Stimulated activated CD8-positive, alpha-beta memory T cell treated with anti-CD3 and anti-CD28 coated beads, Interleukin-4, amount 100 ng/mL, for 48 hours (primary cell): ENCODE measurements at regions not wholly inside any gene's neighbourhood (a gene's known extent, or its start where the extent isn't known, plus 50 kb on each side); places are given as distances from the start of the nearest gene placed in this dataset.
"Not testable (repeated sequence)": the region's sequence is repeated elsewhere in the genome, so short reads cannot be mapped to it uniquely, and the experiment has no call there.

Experiments
- DNase-seq: peaks from one replicate; pipeline ENCODE4 v3.0.0-alpha.2; 2020

DNA sequence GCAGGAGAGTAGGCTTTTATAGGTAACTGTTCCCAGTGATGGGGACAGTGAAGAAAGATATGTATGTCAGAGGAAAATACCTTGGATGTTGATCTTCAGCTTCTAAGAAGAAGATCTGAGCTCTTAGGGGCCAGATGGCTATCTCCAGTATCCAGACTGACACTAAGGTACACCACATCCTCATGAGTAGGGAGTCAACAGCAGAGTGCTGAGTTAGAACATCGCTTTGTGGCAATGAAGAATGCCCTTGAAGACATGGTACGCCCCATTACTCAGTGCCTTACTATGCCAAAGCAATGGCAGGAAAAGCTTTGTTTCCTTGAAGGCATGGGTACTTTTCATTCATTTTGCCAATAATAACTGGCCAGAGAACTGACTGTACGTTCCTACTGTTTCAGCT, 263.7 kb downstream of the CEMIP2 start:
- DNase-seq = no peak

DNA sequence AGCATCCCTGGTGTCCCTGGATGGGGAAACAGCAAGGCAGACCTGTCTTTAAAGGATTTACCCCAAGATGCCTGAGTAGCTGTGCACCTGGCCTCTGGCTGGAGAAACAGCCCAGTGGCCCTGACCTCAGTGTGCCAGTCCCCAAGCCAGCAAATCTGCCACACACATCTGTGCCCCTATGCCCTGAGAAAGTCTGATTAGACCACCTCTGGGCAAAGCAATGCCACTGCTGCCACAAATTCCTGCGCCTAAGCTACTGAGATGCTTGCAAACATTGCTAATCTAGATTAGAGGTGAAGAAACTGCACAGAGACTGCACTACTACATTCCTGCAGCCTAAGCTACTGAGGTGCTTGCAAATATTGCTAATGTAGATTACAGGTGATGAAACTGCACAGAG, 269.6 kb downstream of the CEMIP2 start:
- DNase-seq = no peak

DNA sequence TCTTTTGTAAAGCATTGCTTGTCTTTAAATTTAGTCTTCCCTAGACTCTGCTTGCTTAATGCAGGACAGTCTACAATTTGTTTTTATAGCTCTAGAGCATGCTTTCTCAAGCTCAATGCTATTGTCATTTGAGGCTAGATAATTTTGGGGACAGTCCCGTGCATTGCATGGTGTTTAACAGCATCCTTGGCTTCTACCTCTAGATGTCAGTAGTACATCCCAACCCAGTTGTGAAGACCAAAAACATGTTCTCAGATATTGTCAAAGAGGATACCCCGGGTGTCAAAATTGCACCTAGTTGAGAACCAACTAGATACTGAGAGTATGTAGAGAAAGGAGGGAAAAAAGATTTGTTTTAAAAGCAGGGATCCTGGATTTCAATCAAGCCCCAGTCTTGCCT, 277.5 kb downstream of the CEMIP2 start:
- DNase-seq = no peak

DNA sequence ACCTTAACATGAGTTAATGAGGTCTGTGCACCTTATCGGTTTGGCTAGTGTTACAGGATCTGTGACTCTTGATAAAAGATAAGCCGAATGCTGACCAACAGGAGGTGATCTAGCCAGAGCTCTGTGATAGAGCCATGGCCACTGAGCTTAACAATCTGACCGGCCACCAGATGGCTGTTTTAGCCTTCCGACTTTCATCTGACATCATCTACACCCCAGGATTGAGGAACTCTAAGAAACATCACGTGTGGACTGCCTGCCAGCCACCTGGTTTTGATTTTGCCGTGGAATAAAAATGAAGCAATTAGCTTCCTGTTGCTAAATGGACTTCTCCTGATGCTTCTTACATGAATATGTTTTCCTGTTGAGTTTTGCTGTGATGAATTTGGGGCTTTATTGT, 281.3 kb downstream of the CEMIP2 start:
- DNase-seq = no peak

DNA sequence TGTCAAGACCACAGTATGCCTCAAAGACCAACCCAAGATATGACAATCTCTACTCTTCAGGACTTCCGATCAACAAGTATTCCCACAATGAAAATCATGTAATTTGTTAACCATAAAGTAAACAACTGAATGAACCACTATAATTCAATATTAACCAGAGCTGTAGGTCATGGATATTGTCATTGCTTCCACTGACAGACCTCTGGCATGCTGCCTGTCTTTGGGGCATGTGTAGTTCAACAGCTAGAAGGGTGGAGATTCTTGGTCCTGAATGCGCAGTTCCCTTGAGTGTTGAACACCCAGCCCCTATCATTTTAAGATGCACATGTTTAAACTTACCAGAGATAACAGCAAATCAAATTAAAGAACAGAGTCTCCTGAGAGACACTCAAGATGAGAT, 283.0 kb downstream of the CEMIP2 start:
- DNase-seq = no peak

DNA sequence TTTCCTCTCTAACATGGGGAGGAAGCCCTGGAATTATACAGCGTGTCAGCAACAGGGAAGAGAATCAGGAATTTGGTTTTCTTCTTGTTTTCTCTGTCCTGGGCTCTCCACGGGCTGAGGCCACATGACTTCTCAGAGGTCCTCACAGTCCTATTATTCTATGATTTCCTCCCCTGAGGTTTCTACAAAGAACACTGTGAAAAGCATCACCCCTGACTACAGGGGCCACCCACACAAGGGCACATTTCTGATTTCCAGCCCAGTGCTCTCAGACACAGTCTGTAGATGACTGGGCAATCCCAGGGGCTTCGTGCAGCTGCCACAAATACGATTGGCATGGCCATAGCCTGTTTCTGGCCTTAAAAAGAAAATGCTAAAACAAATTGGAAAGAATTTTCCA, 284.9 kb downstream of the CEMIP2 start:
- DNase-seq = no peak

DNA sequence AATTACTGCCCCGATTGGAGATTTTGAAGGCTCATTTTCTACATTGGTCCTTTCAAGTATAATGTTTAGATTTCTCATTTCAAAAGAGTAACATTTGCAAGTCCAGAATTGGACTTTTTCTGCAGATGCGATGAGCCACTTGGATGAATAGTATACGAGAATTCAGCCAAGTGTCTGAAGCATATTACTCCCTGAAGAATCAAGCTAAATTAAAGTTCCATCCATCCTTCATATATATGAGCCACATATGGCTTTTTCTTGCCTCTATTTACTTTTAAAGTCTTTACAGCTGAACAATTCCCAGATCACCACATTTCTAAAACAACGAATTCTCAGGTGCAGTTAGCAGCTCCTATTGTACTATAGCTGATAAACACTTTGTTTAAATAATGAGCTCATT, 288.7 kb downstream of the CEMIP2 start:
- no peak for DNase-seq

DNA sequence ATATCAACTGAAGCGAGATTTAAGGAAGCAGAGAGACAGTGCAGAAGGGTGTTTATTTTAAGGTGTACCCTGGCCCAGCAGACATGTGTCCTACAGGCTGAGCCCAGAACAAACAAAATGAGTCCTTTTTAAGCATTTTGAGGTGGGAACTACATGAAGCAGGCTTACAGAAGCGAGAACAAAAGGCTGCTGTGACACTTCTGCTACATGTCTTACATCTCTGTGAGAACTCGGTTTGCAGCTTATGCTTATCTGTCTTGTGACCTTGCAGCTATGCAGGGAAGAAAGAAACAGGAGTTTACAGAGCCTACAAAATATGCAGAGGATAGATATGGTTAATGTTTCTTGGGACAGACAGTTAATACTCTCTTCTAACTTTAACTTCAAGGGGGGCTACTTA, 295.9 kb downstream of the CEMIP2 start:
- no peak for DNase-seq

DNA sequence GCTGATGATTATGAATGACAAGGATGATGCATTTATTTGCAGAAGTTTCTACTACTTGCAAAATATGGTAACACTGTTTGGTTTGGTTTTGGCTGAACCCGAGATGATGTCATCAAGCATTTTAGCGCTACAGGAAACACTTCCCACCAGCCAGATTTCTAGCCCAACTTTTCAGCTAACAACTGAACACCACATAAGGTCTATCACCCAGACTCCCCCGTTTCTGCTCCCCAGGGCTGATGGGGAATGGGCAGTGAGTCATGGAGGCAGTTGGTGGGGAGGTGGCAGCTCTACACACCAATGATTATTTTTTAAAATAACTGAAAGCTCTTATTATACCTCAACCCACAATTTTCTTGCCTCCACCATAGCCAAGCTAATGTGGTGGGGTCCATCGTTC, 302.9 kb downstream of the CEMIP2 start:
- no peak for DNase-seq

DNA sequence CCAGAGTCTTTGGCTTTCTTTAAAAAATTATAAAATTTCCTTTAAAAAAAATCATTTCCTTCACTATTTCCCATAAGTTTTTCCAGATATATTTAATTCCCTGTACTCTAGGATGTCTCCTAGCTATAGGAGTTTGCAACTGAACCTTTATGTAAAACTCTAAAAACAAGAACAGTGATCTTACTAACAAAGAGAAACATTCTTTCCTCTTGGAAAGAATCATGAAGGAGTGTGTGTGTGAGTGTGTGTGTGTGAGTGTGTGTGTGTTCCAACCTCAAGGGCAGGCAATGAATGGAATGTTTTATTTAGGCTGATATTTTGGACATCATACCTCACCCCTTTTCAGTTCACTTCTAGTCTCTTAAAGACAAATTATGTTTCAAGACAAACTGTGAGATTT, 309.2 kb downstream of the CEMIP2 start:
- no peak for DNase-seq

DNA sequence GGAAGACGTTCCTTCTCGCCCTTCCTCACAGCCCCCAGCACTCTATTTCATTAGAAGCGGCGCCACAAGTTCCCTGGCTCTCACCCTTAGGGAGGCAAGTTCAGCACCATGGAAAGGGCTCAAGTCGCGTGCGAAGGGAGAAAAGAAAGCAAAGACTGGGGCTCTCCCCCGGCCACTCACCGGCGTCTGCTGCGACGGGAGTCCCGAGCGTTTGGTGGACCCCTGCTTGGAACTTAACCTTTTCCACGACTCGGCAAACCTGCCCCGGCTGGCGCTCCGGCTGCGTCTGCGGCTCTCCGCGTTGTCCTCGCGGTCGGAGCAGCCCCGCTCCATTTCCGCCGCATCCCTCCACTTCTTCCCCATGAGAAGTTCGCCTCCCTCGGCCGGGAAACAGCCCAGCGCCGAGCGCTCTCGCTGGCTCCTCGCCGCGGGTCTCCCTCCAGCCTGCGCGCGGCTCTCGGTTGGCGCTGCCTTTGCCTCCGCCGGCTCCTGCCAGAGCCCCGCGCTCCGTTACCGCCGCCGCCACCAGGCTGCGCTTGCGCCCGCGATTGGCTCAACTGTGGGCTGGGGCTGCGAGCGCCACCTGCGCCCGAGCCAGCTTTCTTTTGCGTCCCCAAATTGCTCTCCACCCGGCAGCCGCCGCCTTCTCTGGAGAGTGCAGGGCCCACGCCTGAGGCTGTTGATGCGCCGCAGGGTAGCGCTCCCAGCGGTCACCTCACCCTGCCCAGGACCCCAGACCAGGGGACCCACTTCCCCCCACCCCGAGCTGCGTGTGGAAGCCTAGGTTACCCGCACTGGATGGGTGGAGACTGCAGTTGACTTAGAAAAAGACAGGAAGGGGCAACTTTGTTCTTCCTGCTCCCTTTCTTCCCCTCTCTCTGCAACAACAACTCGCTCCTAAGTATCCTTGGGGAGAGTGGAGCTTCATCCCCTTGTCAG, 321.6 kb downstream of the CEMIP2 start:
- peak; percentile 49 for DNase-seq

DNA sequence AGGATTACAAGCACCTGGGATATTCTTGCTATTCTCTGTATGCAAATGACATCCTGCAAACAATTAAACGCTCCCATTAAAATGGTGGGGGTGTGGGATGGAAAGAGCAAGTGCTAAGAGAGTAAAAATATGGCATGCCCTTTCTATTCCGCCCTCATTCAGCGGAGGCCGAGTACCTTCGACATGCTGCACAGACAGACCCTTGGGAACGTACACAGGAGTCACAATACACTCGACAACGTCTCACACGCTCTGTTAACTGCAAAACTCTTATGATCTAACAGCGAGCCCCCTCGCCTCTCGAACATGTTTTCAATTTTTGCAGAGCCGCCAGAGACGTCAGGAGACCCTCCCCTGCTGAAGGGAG, 322.2 kb downstream of the CEMIP2 start:
- no peak for DNase-seq

DNA sequence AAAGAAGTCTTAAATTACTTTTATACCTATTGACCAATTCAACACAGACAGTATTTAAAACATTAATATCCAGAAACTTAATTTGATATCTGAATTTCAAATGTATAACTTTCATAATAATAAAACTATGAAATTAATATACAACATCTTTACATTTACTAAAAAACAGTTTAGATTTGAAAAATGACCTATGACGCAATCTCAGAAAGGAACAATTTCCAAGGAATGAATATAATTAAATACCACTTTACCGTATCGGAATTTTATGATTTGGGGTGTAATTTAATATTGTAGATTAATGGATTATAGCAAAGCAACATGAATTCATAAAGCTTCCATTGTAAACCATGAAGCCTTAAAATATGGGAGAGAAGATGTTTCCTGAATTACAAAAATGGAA, 321.5 kb upstream of the TRPM3 start:
- no peak for DNase-seq

DNA sequence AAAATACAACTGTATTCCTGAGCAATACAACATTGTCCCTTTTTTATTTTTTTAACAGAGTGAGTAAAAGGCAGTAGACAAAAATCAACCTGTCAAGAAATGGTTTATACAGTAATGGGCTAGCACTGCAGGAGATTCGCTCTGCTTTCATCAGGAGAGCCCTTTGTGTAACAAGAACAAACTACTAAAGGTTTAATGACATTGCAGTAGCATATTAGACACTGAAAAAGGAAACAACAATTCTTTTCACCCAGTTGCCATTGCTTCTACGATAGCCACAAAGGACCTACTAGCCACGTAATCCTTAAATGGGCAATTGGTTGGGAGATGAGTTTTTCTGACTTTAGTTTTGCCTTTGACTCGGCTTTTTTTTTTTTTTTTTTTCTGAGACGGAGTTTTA, 319.8 kb upstream of the TRPM3 start:
- no peak for DNase-seq

DNA sequence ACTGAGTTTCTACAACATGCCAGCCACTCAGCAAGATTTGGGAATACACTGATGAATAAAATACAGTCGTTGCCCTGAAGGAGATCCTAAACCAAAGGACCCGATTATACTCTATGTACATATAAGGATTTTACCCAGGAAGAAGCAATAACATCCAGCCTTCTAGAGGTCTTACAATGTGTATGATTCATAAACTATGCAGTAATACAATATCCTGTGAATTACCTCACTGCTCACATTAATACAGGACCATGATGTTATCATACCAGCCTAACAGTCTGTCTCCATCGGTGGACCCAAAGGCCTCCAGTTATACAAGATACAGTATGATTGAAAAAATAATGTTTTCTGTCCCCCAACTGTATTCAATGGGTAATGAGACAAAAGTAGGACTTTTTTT, 310.5 kb upstream of the TRPM3 start:
- DNase-seq = no peak

DNA sequence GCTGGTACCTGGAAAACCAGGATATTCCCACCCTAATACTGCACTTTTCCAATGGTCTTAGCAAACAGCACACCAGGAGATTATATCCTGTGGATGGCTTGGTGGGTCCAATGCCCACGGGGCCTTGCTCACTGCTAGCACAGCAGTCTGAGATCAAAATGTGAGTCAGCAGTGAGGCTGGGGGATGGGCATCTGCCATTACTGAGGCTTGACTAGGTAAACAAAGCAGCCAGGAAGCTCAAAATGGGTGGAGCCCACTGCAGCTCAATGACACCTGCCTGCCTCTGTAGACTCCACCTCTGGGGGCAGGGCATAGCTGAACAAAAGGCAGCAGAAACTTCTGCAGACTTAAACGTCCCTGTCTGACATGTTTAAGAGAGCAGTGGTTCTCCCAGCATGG, 285.9 kb upstream of the TRPM3 start:
- DNase-seq = not testable (repeated sequence)

DNA sequence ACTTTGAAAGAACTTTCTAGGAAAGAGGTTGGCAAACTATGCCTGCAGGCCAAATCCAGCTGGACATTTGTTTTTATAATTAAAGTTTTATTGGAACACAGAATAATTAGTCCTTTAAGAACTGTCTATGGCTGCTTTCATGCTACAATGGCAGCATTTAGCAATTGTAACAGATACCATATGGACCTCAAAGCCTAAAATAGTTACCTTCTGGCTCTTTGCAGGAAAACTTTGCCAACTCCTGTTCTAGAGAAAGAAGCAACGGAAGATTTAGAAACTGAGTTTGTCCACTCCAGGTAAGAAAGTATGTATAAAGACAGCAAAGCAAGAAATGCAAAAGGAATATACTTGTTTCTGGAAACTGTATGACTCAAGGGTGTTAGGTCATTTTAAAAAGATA, 281.7 kb upstream of the TRPM3 start:
- no peak for DNase-seq

DNA sequence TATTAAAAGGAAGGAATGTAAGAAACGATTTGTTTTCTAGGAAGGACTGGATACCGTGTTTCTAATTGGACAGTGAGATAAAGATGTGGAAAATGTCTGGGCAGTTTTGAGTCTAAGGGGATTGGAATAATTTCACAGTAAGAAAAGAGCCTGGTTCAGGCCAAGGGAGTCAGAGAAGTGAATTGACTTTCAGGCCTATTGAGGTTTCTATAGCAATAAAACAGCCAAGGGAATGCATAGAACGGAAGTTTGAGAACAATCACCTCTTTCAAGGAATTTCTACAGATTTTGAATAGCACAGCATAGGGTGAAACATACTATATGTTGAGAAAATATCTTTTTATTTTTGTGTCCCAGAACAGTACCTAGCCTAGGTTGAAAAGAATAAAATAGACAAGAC, 271.6 kb upstream of the TRPM3 start:
- no peak for DNase-seq

DNA sequence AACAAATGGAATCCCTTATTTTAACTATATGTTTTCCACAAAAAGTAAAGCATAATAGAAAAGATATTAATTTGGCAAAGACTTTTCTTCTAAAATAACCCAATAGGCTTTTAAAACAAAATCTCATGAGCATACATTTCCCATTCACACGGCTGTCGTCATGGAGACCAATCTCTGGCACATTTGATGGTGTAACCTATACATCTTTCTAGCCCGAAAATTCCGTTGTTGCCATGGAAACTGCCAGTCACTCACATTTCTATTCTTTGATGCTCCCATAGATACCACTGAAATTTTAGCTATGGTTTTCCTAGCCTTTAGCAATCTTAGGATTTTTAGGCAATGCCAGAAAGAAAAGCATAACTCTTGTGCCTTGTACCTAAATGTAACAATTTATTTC, 262.9 kb upstream of the TRPM3 start:
- DNase-seq = no peak

DNA sequence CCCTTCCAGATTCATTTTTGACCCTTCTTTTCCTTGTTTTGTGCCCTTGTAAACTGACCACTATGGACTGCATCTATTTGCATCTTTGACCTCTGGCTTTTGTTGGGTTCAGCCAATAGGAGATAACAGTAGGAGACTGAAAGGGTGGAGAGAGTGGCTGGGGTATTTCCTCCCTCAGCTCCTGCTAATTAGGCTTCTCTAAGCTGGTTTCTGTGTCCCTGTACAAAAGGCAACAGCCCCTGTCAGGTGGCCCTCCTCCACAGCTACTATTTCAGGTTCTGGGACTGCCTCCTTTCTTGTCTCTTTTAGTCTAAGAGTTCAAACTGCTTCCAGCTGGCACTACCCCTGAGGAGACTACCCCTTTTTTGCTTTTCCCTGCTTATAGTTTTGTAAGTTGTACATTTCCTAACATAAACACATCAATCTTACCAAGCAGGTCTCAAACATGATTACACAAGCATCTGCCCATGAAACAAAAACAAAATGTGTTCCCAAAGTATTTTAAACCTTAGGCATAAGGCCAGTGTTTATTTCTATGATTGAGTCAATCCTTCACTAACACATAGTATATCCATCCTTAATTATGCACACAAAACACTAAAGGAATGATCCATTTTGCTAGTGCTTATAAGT, 262.0 kb upstream of the TRPM3 start:
- DNase-seq = no peak

DNA sequence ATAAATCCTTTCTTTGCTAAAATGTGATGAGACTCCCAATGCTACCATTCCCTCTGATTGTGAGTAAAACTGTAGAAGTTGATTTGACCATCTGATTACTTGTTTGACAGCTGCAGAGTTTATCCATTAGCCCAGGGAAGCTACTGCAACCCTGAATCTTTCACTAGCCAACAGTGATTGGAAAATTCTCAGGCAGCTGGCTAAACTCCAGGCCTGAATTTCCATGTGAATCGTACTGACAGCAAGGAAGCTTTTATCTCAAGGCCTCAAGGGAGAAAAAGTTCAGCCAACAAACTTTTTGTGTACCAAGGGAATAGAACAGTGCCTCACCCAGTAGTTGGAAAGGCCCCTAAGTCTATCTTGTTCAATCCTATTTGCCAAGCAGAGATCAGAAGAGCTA, 246.7 kb upstream of the TRPM3 start:
- DNase-seq = no peak

DNA sequence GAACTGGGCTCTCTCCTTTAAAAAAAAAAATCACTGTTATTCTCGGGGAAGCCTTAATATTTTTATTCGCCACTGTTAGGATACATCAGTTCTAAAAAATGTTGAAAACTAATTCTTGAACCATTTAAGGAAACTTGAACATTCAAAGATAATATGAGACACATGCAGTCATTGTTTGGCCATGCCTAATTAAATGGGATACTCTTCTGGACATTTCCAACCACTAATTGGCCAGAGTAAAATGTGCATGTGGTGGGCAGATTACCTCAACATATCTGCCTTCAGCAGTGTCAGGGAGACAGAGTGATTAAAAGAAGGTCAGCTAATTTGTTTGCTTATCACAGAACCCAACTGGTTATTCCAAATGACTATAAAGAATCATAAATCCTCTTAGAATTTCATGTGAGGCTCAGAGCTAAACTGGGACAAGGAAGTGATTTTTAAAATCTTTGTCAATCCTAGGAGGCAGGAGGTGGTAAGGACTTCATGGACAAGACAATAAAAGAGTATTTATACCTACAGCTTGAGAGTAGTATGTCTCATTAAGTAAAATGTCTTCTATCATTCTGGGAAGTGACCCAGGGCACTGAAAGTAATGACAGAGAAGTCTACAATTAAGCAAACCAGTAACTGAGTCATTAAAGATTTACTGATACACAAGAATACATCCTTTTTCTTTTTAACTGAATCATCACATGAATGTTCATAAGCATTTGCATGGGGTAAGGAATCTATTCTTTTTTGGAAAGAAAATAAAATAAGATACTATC, 242.9 kb upstream of the TRPM3 start:
- no peak for DNase-seq

DNA sequence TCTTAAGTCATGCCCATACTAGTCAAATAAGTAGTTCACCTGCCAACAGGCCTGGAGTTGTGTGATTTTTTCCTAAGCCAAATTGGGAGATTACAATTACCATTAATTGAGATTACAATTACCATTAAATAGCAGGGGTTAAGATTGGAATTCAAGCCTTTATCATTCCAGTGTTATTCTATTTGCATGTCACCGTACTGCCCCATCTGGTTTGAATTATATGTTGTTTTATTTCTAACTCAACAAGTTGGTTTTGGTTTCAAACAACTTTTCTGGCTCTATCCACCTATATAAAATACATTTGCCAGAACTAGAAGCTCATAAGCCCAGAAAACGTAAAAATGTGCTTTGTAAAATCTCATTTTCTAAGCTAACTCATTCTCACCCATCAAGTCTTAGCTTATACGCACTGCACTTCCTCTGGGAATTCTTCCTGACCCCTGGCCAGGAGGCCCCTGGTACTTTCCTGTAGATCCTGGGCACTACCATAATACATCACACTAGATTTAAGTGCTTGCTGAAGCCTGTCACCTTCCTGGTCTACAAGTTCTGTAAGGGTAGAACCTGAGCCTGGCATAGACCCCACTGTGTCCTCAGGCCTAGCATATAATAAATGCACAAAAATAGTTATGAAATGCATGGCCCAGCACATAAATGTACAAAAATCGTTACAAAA, 242.0 kb upstream of the TRPM3 start:
- no peak for DNase-seq
